Gastrocnemius medialis (tissue), 4 donors: ENCODE measurements at regions not wholly inside any gene's neighbourhood (a gene's known extent, or its start where the extent isn't known, plus 50 kb on each side); places are given as distances from the start of the nearest gene placed in this dataset.

Source experiments
- ATAC-seq, 2 donors: fragments of 150-250 bp; one replicate each; pipeline ENCODE4 v1.9.1; 2016
- DNase-seq, 2 donors: peaks; one replicate each; pipeline ENCODE4 v3.0.0-alpha.2; 2019
- H3K27ac ChIP-seq, 4 donors: fragments of 200-600 bp; sonication (generic); 1 replicate in 1 of 4; 2 replicates in 3 of 4; pipeline ENCODE4 v1.5.1; 2016 to 2018; ENCODE audit warnings: mild to moderate bottlenecking in 2 of 4, moderate library complexity in 1 of 4
- H3K27me3 ChIP-seq, 3 donors: fragments of 200-600 bp; sonication (generic) in 2 of 3; 1 replicate in 1 of 3; 2 replicates in 2 of 3; pipeline versions ENCODE4 v1.5.1 to v1.6.0; 2016 to 2019; ENCODE audit warnings: mild to moderate bottlenecking in 1 of 3, moderate library complexity in 1 of 3
- H3K36me3 ChIP-seq, 2 donors: fragments of 200-600 bp; sonication (generic) in 1 of 2; one replicate each; pipeline ENCODE4 v1.5.1; 2017 to 2018
- H3K4me1 ChIP-seq, 2 donors: fragments of 200-600 bp; sonication (generic) in 1 of 2; one replicate each; pipeline ENCODE4 v1.5.1; 2016 to 2017; ENCODE audit warnings: mild to moderate bottlenecking in 2 of 2
- H3K4me3 ChIP-seq, 4 donors: fragments of 200-600 bp; sonication (generic) in 3 of 4; 1 replicate in 1 of 4; 2 replicates in 3 of 4; pipeline ENCODE4 v1.5.1; 2016 to 2019; ENCODE audit warnings: mild to moderate bottlenecking in 2 of 4
- H3K9me3 ChIP-seq, 3 donors: fragments of 200-600 bp; sonication (generic) in 2 of 3; 1 replicate in 1 of 3; 2 replicates in 2 of 3; pipeline ENCODE4 v1.5.1; 2016 to 2019
- POLR2A ChIP-seq, 2 donors: fragments of 450-650 bp; IDR thresholded peaks; one replicate each; pipeline ENCODE4 v1.6.1; 2017; ENCODE audit warnings: antibody characterized with exemption in 2 of 2, mild to moderate bottlenecking in 2 of 2, moderate library complexity in 2 of 2
- in situ Hi-C, 4 donors: fragments of 200-750 bp; cut with MboI; loops; one replicate each; pipeline versions ENCODE4 v1.15.0 to v1.8.0; 2017; ENCODE audit warnings: low sequenced_read_pairs in 4 of 4
- intact Hi-C: fragments of 100-400 bp; cut with DNase I; formaldehyde crosslinking; loops from one replicate; pipeline ENCODE4 v1.15.1; 2023; ENCODE audit warnings: low total_unique reads
- TF ChIP-seq, protein P1 (sequence below), 5 experiments: fragments of 450-650 bp in 3 of 5; fragments of 200-600 bp in 2 of 5; sonication (generic) in 2 of 5; IDR thresholded peaks in 4 of 5; conservative IDR thresholded peaks in 1 of 5; 1 replicate in 4 of 5; 2 replicates in 1 of 5; pipeline ENCODE4 v1.5.1; 2016 to 2019; ENCODE audit warnings: antibody characterized with exemption in 5 of 5, mild to moderate bottlenecking in 3 of 5, moderate library complexity in 3 of 5

DNA sequence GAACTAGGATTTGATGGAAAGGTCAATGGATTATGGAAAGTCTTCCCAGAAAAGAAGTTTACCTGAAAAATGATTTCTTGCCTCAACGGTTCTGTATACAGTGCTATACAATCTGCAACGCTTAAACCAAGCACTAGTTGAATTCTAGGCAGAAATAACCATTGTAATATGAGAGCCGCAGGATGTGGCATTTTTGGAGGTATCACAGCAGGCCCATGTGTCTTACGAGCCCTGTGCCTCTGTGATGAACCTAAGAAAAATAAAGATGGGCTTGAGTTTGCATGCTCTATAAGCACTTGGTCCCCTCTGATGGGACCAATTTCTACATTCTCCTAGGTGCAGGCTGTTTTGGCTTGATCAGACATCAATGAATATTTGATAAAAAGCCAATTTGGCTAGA is 78.7 kb upstream of the RFC3 start:
- intact Hi-C loops, result no loop called here
- Histone ChIP-seq H3K27ac (no peak overlapping the region), H3K4me1 (no peaks in the 10 kb centered on the region), H3K4me3 (no peak overlapping the region), H3K9me3 (no peaks in the 10 kb centered on the region), H3K36me3 (no peaks in the 10 kb centered on the region), H3K27me3 (no peaks in the 10 kb centered on the region)
- in situ Hi-C loops, result no loop called here
- no peak for ATAC-seq
- TF ChIP-seq, protein P1, sequence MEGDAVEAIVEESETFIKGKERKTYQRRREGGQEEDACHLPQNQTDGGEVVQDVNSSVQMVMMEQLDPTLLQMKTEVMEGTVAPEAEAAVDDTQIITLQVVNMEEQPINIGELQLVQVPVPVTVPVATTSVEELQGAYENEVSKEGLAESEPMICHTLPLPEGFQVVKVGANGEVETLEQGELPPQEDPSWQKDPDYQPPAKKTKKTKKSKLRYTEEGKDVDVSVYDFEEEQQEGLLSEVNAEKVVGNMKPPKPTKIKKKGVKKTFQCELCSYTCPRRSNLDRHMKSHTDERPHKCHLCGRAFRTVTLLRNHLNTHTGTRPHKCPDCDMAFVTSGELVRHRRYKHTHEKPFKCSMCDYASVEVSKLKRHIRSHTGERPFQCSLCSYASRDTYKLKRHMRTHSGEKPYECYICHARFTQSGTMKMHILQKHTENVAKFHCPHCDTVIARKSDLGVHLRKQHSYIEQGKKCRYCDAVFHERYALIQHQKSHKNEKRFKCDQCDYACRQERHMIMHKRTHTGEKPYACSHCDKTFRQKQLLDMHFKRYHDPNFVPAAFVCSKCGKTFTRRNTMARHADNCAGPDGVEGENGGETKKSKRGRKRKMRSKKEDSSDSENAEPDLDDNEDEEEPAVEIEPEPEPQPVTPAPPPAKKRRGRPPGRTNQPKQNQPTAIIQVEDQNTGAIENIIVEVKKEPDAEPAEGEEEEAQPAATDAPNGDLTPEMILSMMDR (IDR thresholded peaks at IDR 0.05 in 4 of 5, conservative IDR thresholded peaks at IDR 0.05 in 1 of 5), result no peak
- TF ChIP-seq POLR2A (IDR thresholded peaks at IDR 0.05), result no peak
- DNase-seq, result no peak

DNA sequence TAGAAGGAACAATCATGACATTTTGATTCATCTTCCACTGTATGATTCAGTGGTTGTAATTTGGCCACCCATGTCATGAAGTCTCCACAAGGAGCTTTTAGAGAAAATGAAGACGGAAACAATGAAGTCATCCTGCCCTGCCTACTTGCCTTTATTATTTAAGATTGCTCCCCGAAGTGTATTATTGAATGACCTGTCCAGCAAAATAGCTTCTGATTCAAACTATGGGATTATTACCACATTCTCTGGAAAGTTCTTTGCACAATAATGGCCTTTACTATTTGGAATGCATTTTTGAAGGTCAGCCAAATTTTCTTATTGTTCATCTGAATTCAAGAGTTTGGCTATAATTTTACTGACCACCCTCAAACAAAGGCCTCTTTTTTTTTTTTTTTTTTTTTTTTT is 77.8 kb upstream of the RFC3 start:
- Histone ChIP-seq H3K27me3 (no peaks in the 10 kb centered on the region), H3K27ac (no peak overlapping the region), H3K9me3 (no peaks in the 10 kb centered on the region), H3K4me3 (no peak overlapping the region), H3K36me3 (no peaks in the 10 kb centered on the region), H3K4me1 (no peaks in the 10 kb centered on the region)
- intact Hi-C loops, result no loop called here
- ATAC-seq (no peak), DNase-seq (no peak)
- in situ Hi-C loops, result no loop called here
- no peak for TF ChIP-seq POLR2A (IDR thresholded peaks at IDR 0.05)
- TF ChIP-seq, protein P1 (IDR thresholded peaks at IDR 0.05 in 4 of 5, conservative IDR thresholded peaks at IDR 0.05 in 1 of 5), result no peak

DNA sequence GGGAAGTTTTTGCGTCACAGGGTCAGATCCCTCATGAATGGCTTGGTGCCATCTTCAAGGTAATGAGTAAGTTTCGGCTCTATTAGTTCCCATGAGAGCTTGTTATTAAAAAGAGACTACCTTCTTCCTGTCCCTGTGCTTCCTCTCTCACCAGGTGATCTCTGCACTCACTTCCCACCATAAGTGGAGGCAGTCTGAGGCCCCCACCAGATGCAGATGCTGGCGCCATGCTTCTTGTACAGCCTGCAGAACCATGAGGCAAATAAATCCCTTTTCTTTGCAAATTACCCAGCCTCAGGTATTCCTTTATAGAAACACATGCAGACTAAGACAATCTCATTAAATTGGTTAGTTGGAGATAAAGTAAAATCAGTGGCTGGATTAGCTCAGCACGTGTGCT is 75.6 kb upstream of the RFC3 start:
- no peak for DNase-seq
- no peak overlapping the region for H3K4me3 ChIP-seq

DNA sequence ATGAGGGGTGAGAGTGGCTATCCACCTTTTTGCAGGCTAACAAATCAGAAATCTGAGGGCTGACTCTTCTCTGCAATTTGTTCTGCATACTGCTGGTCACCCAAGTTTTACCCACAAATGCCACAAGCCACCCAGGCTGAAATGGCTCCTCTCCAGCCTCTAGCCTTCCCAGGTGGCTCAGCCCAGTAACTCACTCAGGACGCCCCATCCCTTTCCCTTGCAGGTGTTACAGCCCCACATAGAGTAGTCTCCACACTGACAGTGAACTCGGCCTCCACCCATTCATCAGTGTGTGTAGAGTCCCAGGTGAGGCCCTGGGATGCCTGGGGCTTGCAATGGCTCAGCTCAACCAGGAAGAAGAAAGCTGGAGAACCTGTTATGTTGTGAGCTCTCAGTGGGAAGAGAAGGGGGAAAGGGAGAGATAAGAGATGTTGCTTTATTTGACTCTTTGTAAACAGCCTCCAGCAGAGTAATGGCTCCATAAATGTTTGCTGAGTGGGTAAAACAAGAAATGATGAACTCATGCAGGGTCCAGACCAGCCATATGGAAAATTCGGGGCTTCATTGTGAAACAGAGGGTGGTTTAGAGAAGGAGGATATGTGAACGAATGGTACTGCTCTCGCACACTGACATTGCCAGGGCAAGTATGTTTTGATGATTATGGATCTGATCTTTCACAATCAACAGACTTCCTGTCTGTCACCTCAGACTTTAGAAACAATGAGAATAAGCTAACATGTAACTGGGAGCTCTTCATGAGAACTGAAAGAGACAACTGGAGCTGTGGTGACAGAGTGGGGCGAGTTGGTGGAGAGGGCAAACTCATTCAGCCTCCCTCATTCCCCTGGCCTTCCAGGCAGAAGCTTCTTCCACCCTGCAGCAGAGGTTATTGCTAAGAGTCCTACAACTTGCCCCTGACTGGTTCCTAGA is 74.2 kb upstream of the RFC3 start:
- intact Hi-C loops, result no loop called here
- Histone ChIP-seq H3K36me3 (no peaks in the 10 kb centered on the region), H3K27ac (no peak overlapping the region), H3K4me3 (no peak overlapping the region), H3K4me1 (no peaks in the 10 kb centered on the region), H3K27me3 (no peaks in the 10 kb centered on the region), H3K9me3 (no peaks in the 10 kb centered on the region)
- ATAC-seq (no peak), DNase-seq (no peak)
- TF ChIP-seq, protein P1 (IDR thresholded peaks at IDR 0.05 in 4 of 5, conservative IDR thresholded peaks at IDR 0.05 in 1 of 5), result no peak
- no peak for TF ChIP-seq POLR2A (IDR thresholded peaks at IDR 0.05)
- in situ Hi-C loops, result no loop called here

More for the DNA sequence above, 75.6 kb upstream of the RFC3 start:
- no peaks in the 10 kb centered on the region for H3K4me1 ChIP-seq
- H3K27ac ChIP-seq, result no peak overlapping the region
- H3K27me3 ChIP-seq, result no peaks in the 10 kb centered on the region
- H3K36me3 ChIP-seq, result no peaks in the 10 kb centered on the region
- intact Hi-C loops, result no loop called here
- TF ChIP-seq, protein P1 (IDR thresholded peaks at IDR 0.05 in 4 of 5, conservative IDR thresholded peaks at IDR 0.05 in 1 of 5), result no peak
- TF ChIP-seq POLR2A (IDR thresholded peaks at IDR 0.05), result no peak
- in situ Hi-C loops, result no loop called here
- ATAC-seq, result no peak
- H3K9me3 ChIP-seq, result no peaks in the 10 kb centered on the region
